Astrocyte (in vitro differentiated cells and primary cell): ENCODE measurements at regions not wholly inside any gene's neighbourhood (a gene's known extent, or its start where the extent isn't known, plus 50 kb on each side); places are given as distances from the start of the nearest gene placed in this dataset.

Experiments
- EZH2 ChIP-seq: IDR thresholded peaks from 2 replicates; pipeline ENCODE4 v1.6.1; 2012; ENCODE audit warnings: mild to moderate bottlenecking, low read length, inconsistent platforms; ENCODE audit not compliant: insufficient read depth
- TF ChIP-seq, protein P1 (sequence below): IDR thresholded peaks from 2 replicates; pipeline ENCODE4 v1.5.1; 2011; ENCODE audit warnings: low read depth, mild to moderate bottlenecking, inconsistent platforms, low read length, moderate library complexity; ENCODE audit not compliant: insufficient read depth

DNA sequence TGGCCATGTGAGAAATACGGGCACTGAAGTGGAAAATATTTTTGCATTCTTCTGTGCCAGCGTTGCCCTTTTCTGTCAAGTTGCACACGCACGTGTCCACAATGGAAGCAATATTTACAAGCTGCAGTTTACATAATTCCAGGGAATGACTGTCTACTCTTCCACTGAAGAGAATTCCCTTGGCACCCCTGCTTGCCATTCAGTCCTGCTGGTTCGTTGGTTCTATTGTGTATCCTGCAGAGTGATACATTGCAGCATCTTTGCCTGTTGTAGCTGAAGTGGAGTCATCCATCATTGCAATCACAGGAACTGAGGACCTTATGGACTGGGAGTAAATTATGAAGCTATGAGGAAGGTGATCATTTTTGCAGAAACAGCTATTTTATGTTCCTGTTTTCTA is 759.4 kb downstream of the ROBO2 start:
- TF ChIP-seq, protein P1, sequence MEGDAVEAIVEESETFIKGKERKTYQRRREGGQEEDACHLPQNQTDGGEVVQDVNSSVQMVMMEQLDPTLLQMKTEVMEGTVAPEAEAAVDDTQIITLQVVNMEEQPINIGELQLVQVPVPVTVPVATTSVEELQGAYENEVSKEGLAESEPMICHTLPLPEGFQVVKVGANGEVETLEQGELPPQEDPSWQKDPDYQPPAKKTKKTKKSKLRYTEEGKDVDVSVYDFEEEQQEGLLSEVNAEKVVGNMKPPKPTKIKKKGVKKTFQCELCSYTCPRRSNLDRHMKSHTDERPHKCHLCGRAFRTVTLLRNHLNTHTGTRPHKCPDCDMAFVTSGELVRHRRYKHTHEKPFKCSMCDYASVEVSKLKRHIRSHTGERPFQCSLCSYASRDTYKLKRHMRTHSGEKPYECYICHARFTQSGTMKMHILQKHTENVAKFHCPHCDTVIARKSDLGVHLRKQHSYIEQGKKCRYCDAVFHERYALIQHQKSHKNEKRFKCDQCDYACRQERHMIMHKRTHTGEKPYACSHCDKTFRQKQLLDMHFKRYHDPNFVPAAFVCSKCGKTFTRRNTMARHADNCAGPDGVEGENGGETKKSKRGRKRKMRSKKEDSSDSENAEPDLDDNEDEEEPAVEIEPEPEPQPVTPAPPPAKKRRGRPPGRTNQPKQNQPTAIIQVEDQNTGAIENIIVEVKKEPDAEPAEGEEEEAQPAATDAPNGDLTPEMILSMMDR: no peak
- TF ChIP-seq EZH2: no peak
